ENCODE measurements at regions not wholly inside any gene's neighbourhood (a gene's known extent, or its start where the extent isn't known, plus 50 kb on each side); places are given as distances from the start of the nearest gene placed in this dataset.

- TF ChIP-seq CTCF (IDR thresholded peaks at IDR 0.05) (no peak), POLR2A (IDR thresholded peaks at IDR 0.05) (no peak)
- no peak for DNase-seq
- Histone ChIP-seq H3K9me3 (no peaks in the 10 kb centered on the region), H3K27ac (no peak overlapping the region), H3K4me1 (peaks cover 3 to 41% (median 8%) of the 10 kb centered on the region in 3 donors), H3K27me3 (peaks cover 0 to 61% (median 0%) of the 10 kb centered on the region in 4 donors), H3K4me3 (no peak overlapping the region), H3K36me3 (no peaks in the 10 kb centered on the region)
- intact Hi-C loops (cut with DNase I), result no loop called here
Observed at GRCh38 chr2:16009560-16009959, 69.2 kb downstream of the MYCN start.

GRCh38 chr2:16008856-16009255 is 68.5 kb downstream of the MYCN start:
- intact Hi-C loops (cut with DNase I), result no loop called here
- no peak for DNase-seq
- TF ChIP-seq POLR2A (IDR thresholded peaks at IDR 0.05) (no peak), CTCF (IDR thresholded peaks at IDR 0.05) (no peak)
- WGBS, 2 donors, result 74% methylated on average over 6 of the region's 6 CpGs
- peaks cover 3 to 34% (median 8%) of the 10 kb centered on the region in 3 donors for H3K4me1 ChIP-seq
- H3K4me3 ChIP-seq, result no peak overlapping the region
- peaks cover 0 to 54% (median 0%) of the 10 kb centered on the region in 4 donors for H3K27me3 ChIP-seq
- no peaks in the 10 kb centered on the region for H3K9me3 ChIP-seq
- H3K36me3 ChIP-seq, result no peaks in the 10 kb centered on the region
- no peak overlapping the region for H3K27ac ChIP-seq

GRCh38 chr2:16008331-16008850 is 68.0 kb downstream of the MYCN start:
- Histone ChIP-seq H3K27me3 (peaks cover 0 to 49% (median 0%) of the 10 kb centered on the region in 4 donors), H3K9me3 (no peaks in the 10 kb centered on the region), H3K4me3 (no peak overlapping the region), H3K4me1 (peaks cover 3 to 29% (median 8%) of the 10 kb centered on the region in 3 donors), H3K27ac (no peak overlapping the region), H3K36me3 (no peaks in the 10 kb centered on the region)
- DNase-seq, result no peak
- intact Hi-C loops (cut with DNase I), result no loop called here
- WGBS, 2 donors, result 39 to 70% methylated on average over 4 to 6 of the region's 8 CpGs
- TF ChIP-seq POLR2A (IDR thresholded peaks at IDR 0.05) (no peak), CTCF (IDR thresholded peaks at IDR 0.05) (no peak)

- Histone ChIP-seq H3K27ac (no peak overlapping the region), H3K9me3 (no peaks in the 10 kb centered on the region), H3K27me3 (peaks cover 0 to 39% (median 0%) of the 10 kb centered on the region in 4 donors), H3K36me3 (no peaks in the 10 kb centered on the region), H3K4me1 (peaks cover 0 to 19% (median 0%) of the 10 kb centered on the region in 3 donors), H3K4me3 (no peak overlapping the region)
- no peak for TF ChIP-seq CTCF (IDR thresholded peaks at IDR 0.05)
- no peak for TF ChIP-seq POLR2A (IDR thresholded peaks at IDR 0.05)
- no peak for DNase-seq
- intact Hi-C loops (cut with DNase I), result no loop called here
- WGBS, 2 donors, result 77 to 83% methylated on average over 6 of the region's 6 CpGs
Observed at GRCh38 chr2:16007167-16007934, 67.0 kb downstream of the MYCN start.

GRCh38 chr2:16006537-16007166 is 66.3 kb downstream of the MYCN start:
- Histone ChIP-seq H3K36me3 (no peaks in the 10 kb centered on the region), H3K27ac (peak overlapping the region in 3 of 4 donors; percentile 24 to 64 (median 53)), H3K9me3 (no peaks in the 10 kb centered on the region), H3K27me3 (peaks cover 0 to 38% (median 0%) of the 10 kb centered on the region in 4 donors), H3K4me1 (peaks cover 0 to 14% (median 0%) of the 10 kb centered on the region in 3 donors), H3K4me3 (no peak overlapping the region)
- intact Hi-C loops (cut with DNase I), result no loop called here
- TF ChIP-seq POLR2A (IDR thresholded peaks at IDR 0.05) (no peak), CTCF (IDR thresholded peaks at IDR 0.05) (no peak)
- DNase-seq, result no peak
- WGBS, 2 donors, result 89 to 90% methylated on average over 4 of the region's 4 CpGs
